K562 (cell line): ENCODE measurements at regions not wholly inside any gene's neighbourhood (a gene's known extent, or its start where the extent isn't known, plus 50 kb on each side); places are given as distances from the start of the nearest gene placed in this dataset.

Experiments used
- ATAC-seq: fragments of 200-7000 bp; cut with Tn5 transposase; 3 replicates; pipeline ENCODE4 v1.9.1; 2020; ENCODE audit warnings: moderate library complexity
- BruUV-seq: library from RNA; stranded (reverse); fragments of 400-500 nt; replicated peaks from 2 replicates; lab custom pipeline; 2021; lab: Mats Ljungman, UMichigan
- CTCF ChIA-PET: fragments of 300-600 bp; formaldehyde crosslinking; extraction: SDS; loops from one replicate; lab custom pipeline; 2021; ENCODE audit warnings: low intra/inter-chr PET ratio; lab: Yijun Ruan, JAX
- POLR2A ChIA-PET: fragments of 300-600, 350-650 bp; sonication (Branson Sonifier 250); formaldehyde crosslinking; extraction: SDS; loops from one replicate; lab custom pipeline; 2021; ENCODE audit warnings: antibody characterized with exemption, inconsistent platforms; lab: Yijun Ruan, JAX
- DNase-seq, 4 experiments: peaks; one replicate each; pipeline versions ENCODE4 v3.0.0 to v3.0.0-alpha.2; 2011 to 2018; ENCODE audit warnings: low spot score in 3 of 4, mixed read lengths in 3 of 4; ENCODE audit errors: extremely low read depth in 1 of 4
- FAIRE-seq: peaks from 2 replicates; lab custom pipeline; 2011; peaks lifted over from hg19 to GRCh38; lab: Jason Lieb, UNC
- H2AFZ ChIP-seq: 2 replicates; pipeline ENCODE4 v1.6.0; 2011; ENCODE audit warnings: low read depth, low read length, control low read depth, inconsistent platforms
- H3K27ac ChIP-seq: fragments of 200-600 bp; 3 replicates; pipeline ENCODE4 v1.8.0; 2011; ENCODE audit warnings: low read depth, mild to moderate bottlenecking, control low read depth, inconsistent platforms, low read length, moderate library complexity, mixed read lengths; ENCODE audit errors: extremely low read depth
- H3K27me3 ChIP-seq, 2 experiments: fragments of 300-600 bp in 1 of 2; 2 replicates in 1 of 2; 3 replicates in 1 of 2; pipeline versions ENCODE4 v1.6.0 to v1.8.0; 2011; ENCODE audit warnings: inconsistent platforms in 2 of 2, low read length in 2 of 2, mild to moderate bottlenecking in 1 of 2, mixed read lengths in 1 of 2, moderate library complexity in 1 of 2; ENCODE audit not compliant: control insufficient read depth in 2 of 2, insufficient read depth in 2 of 2
- H3K36me3 ChIP-seq: fragments of 300-600 bp; 3 replicates; pipeline ENCODE4 v1.8.0; 2011; ENCODE audit warnings: mild to moderate bottlenecking, low read length, inconsistent platforms; ENCODE audit not compliant: control insufficient read depth, insufficient read depth
- H3K4me1 ChIP-seq, 2 experiments: fragments of 200-600 bp in 1 of 2; replicated peaks in 1 of 2; 2 replicates in 1 of 2; 3 replicates in 1 of 2; pipeline versions ENCODE4 v1.5.1 to v1.8.0; 2011; ENCODE audit warnings: inconsistent platforms in 2 of 2, low read length in 2 of 2, mild to moderate bottlenecking in 1 of 2, mixed read lengths in 1 of 2, moderate library complexity in 1 of 2; ENCODE audit not compliant: control insufficient read depth in 2 of 2, insufficient read depth in 2 of 2
- H3K4me2 ChIP-seq: 2 replicates; pipeline ENCODE4 v1.6.1; 2011; ENCODE audit warnings: low read length, control low read depth, inconsistent platforms, mixed read lengths; ENCODE audit not compliant: insufficient read depth
- H3K4me3 ChIP-seq: fragments of 200-600 bp; sonication (generic), shearing (Covaris generic); 2 replicates; pipeline ENCODE4 v1.5.1; 2016; ENCODE audit warnings: control low read depth, inconsistent platforms
- H3K79me2 ChIP-seq: fragments of 200-600 bp; 3 replicates; pipeline ENCODE4 v1.8.0; 2011; ENCODE audit warnings: low read length, inconsistent platforms; ENCODE audit not compliant: control insufficient read depth, insufficient read depth
- H3K9ac ChIP-seq, 2 experiments: 2 replicates each; pipeline versions ENCODE4 v1.6.0 to v1.6.1; 2011; ENCODE audit warnings: low read depth in 2 of 2, low read length in 2 of 2, control low read depth in 1 of 2, inconsistent platforms in 1 of 2, mild to moderate bottlenecking in 1 of 2, mixed read lengths in 1 of 2; ENCODE audit not compliant: insufficient read depth in 1 of 2
- H3K9me1 ChIP-seq: one replicate; pipeline ENCODE4 v1.6.0; 2011; ENCODE audit warnings: inconsistent platforms, mild to moderate bottlenecking, low read length, moderate library complexity; ENCODE audit not compliant: control insufficient read depth, insufficient read depth
- H3K9me3 ChIP-seq: replicated peaks from 2 replicates; pipeline ENCODE4 v1.5.1; 2011; ENCODE audit warnings: low read depth, low read length, inconsistent platforms; ENCODE audit not compliant: control insufficient read depth, insufficient read depth
- H4K20me1 ChIP-seq: replicated peaks from 2 replicates; pipeline ENCODE4 v1.6.1; 2011; ENCODE audit warnings: low read length, inconsistent platforms, mixed read lengths; ENCODE audit not compliant: control insufficient read depth, insufficient read depth
- CCNT2 ChIP-seq: IDR thresholded peaks from 2 replicates; pipeline ENCODE4 v1.6.1; 2011; ENCODE audit warnings: borderline replicate concordance, low read depth, mild to moderate bottlenecking, moderate library complexity, mixed read lengths, low read length; ENCODE audit not compliant: insufficient read length; ENCODE audit errors: extremely low read depth
- ELK3 ChIP-seq: fragments of 450-650 bp; formaldehyde crosslinking; IDR thresholded peaks from 2 replicates; pipeline ENCODE4 v1.4.0; 2020; ENCODE audit warnings: mild to moderate bottlenecking
- FOSL1 ChIP-seq: fragments of 200-800 bp; sonication (Bioruptor generic); conservative IDR thresholded peaks from 2 replicates; pipeline ENCODE4 v1.6.1; 2016; ENCODE audit warnings: missing genetic modification characterization, missing compliant biosample characterization
- FUS ChIP-seq: fragments of 200-400 bp; formaldehyde crosslinking; optimal IDR thresholded peaks from 2 replicates; pipeline ENCODE3; 2017; ENCODE audit warnings: low read depth, low read length
- GTF2F1 ChIP-seq: IDR thresholded peaks from 2 replicates; pipeline ENCODE4 v1.6.1; 2011; ENCODE audit warnings: low read depth, low read length, improper control_type of control experiment
- POLR2B ChIP-seq: fragments of 450-650 bp; IDR thresholded peaks from 2 replicates; pipeline ENCODE4 v1.6.1; 2018; ENCODE audit warnings: low read depth; ENCODE audit not compliant: partially characterized antibody
- SRSF9 ChIP-seq: fragments of 200-400 bp; formaldehyde crosslinking; IDR thresholded peaks from 2 replicates; pipeline ENCODE4 v1.6.1; 2017; ENCODE audit warnings: low read depth, low read length, borderline replicate concordance
- ZBTB9 ChIP-seq: fragments of 450-650 bp; formaldehyde crosslinking; IDR thresholded peaks from 2 replicates; pipeline ENCODE4 v1.4.0; 2020; ENCODE audit warnings: mild to moderate bottlenecking, moderate library complexity
- ZNF395 ChIP-seq: fragments of 200-800 bp; sonication (Bioruptor generic); IDR thresholded peaks from 2 replicates; pipeline ENCODE4 v1.6.1; 2017; ENCODE audit warnings: missing genetic modification characterization, missing compliant biosample characterization
- WGBS: fragments of 100-300 bp; shearing (Covaris generic); methylation state at CpG from one replicate; pipeline ENCODE4 v1.1.6; 2016; ENCODE audit warnings: low coverage, mixed read lengths; ENCODE audit not compliant: insufficient coverage; ENCODE audit errors: missing lambda C conversion rate; 5-methylcytosine and 5-hydroxymethylcytosine counted together
- in situ Hi-C: fragments of 300-500 bp; cut with MboI; formaldehyde crosslinking; loops from 4 replicates; pipeline ENCODE4 v1.15.0; 2018; ENCODE audit warnings: inconsistent platforms, mixed read lengths
- intact Hi-C: fragments of 100-400 bp; cut with micrococcal nuclease; formaldehyde crosslinking; loops from 2 replicates; pipeline ENCODE4 v1.14.2; 2022

- no peak for TF ChIP-seq ZNF395 (CRISPR knock-in tag)
- TF ChIP-seq FUS, result no peak
- no peak for TF ChIP-seq SRSF9
- TF ChIP-seq ELK3, result no peak
- no peak for TF ChIP-seq GTF2F1
- TF ChIP-seq ZBTB9 (CRISPR knock-in tag), result no peak
- TF ChIP-seq CCNT2, result no peak
These were observed 127.4 kb downstream of the RMI1 start (continued) for GRCh38 chr9:84107995-84108394.

GRCh38 chr9:84111726-84112125 lies 131.1 kb downstream of the RMI1 start:
- WGBS, result 0% methylated on average over 3 of the region's 3 CpGs
- no peaks in the 10 kb centered on the region for H3K4me1 ChIP-seq
- H3K27me3 ChIP-seq, result peaks cover 0 to 4% of the 10 kb centered on the region in 2 experiments; a peak in 1 of 5 replicates
- POLR2A ChIA-PET, result no interaction called here
- H3K9me1 ChIP-seq, result no peaks in the 10 kb centered on the region
- ATAC-seq, result no peak; the same call in 2 of the 3 replicates
- no peak for DNase-seq
- no peaks in the 10 kb centered on the region for H3K9me3 ChIP-seq
- TF ChIP-seq POLR2B, result no peak
- peak; percentile 39; the same call in 1 of the 2 replicates for TF ChIP-seq FOSL1
- TF ChIP-seq, all 486 proteins: peak for 1
- no peak overlapping the region for H3K4me3 ChIP-seq
- H3K79me2 ChIP-seq, result no peaks in the 10 kb centered on the region
- CTCF ChIA-PET, result no interaction called here
- H3K4me2 ChIP-seq, result no peak overlapping the region
- FAIRE-seq, result no peak
- intact Hi-C loops (no loop called here), in situ Hi-C loops (no loop called here)
- no peaks in the 10 kb centered on the region for H4K20me1 ChIP-seq
- H2AFZ ChIP-seq, result no peak overlapping the region
- H3K9ac ChIP-seq, result no peak overlapping the region
- H3K27ac ChIP-seq, result no peak overlapping the region
- no peaks in the 10 kb centered on the region for H3K36me3 ChIP-seq
- no TSS peak for BruUV-seq
